Astrocyte of the cerebellum (primary cell): ENCODE measurements at regions not wholly inside any gene's neighbourhood (a gene's known extent, or its start where the extent isn't known, plus 50 kb on each side); places are given as distances from the start of the nearest gene placed in this dataset.

ENCODE experiments used
- DNase-seq: peaks from one replicate; pipeline ENCODE4 v3.0.0-alpha.2; 2011; ENCODE audit warnings: low read depth
- H3K4me3 ChIP-seq: 2 replicates; pipeline ENCODE4 v1.5.1; 2011; ENCODE audit warnings: mild to moderate bottlenecking, low read depth, low read length, moderate library complexity
- CTCF ChIP-seq: IDR thresholded peaks from 2 replicates; pipeline ENCODE4 v1.5.1; 2012; ENCODE audit warnings: low read length, low read depth, moderate library complexity, mild to moderate bottlenecking; ENCODE audit errors: missing control alignments
- in situ Hi-C: cut with HindIII; loops from 2 replicates; pipeline ENCODE4 v1.10.0; 2017; ENCODE audit warnings: low sequenced_read_pairs

- no peak for DNase-seq
- H3K4me3 ChIP-seq, result no peak overlapping the region
- TF ChIP-seq CTCF, result no peak
Observed at GRCh38 chr18:76230791-76231190, 264.3 kb downstream of the ZNF516 start.

GRCh38 chr18:76228716-76229115 is 266.3 kb downstream of the ZNF516 start:
- in situ Hi-C loops, result no loop called here
- DNase-seq, result no peak
- TF ChIP-seq CTCF, result no peak
- H3K4me3 ChIP-seq, result no peak overlapping the region

More at GRCh38 chr18:76230791-76231190, 264.3 kb downstream of the ZNF516 start:
- in situ Hi-C loops, result no loop called here

- TF ChIP-seq CTCF, result no peak
- H3K4me3 ChIP-seq, result no peak overlapping the region
- DNase-seq, result no peak
- in situ Hi-C loops, result no loop called here
Observed at GRCh38 chr18:76227759-76228158, 267.3 kb downstream of the ZNF516 start.

- in situ Hi-C loops, result no loop called here
- DNase-seq, result no peak
- TF ChIP-seq CTCF, result no peak
- no peak overlapping the region for H3K4me3 ChIP-seq
Observed at GRCh38 chr18:76223403-76223802, 271.6 kb downstream of the ZNF516 start.

GRCh38 chr18:76219023-76219422 is 276.0 kb downstream of the ZNF516 start:
- no peak for DNase-seq
- in situ Hi-C loops, result no loop called here
- no peak overlapping the region for H3K4me3 ChIP-seq
- TF ChIP-seq CTCF, result no peak

GRCh38 chr18:76216096-76216495 is 278.9 kb downstream of the ZNF516 start:
- no peak for DNase-seq
- in situ Hi-C loops, result no loop called here
- TF ChIP-seq CTCF, result no peak
- no peak overlapping the region for H3K4me3 ChIP-seq

GRCh38 chr18:76213991-76214390 is 281.1 kb downstream of the ZNF516 start:
- H3K4me3 ChIP-seq, result no peak overlapping the region
- TF ChIP-seq CTCF, result no peak
- in situ Hi-C loops, result no loop called here
- DNase-seq, result no peak
